WERI-Rb-1 (cell line): ENCODE measurements at regions not wholly inside any gene's neighbourhood (a gene's known extent, or its start where the extent isn't known, plus 50 kb on each side); places are given as distances from the start of the nearest gene placed in this dataset.
"Not testable (repeated sequence)": the region's sequence is repeated elsewhere in the genome, so short reads cannot be mapped to it uniquely, and the experiment has no call there.

Source experiments
- DNase-seq: peaks from one replicate; pipeline ENCODE4 v3.0.0-alpha.2; 2020
- H3K27ac ChIP-seq: fragments of 250-450 bp; sonication (Bioruptor Pico); 2 replicates; pipeline ENCODE4 v1.5.1; 2020; ENCODE audit warnings: mild to moderate bottlenecking, moderate library complexity
- H3K27me3 ChIP-seq: fragments of 250-450 bp; sonication (Bioruptor Pico); 2 replicates; pipeline ENCODE4 v1.5.1; 2021; ENCODE audit warnings: mild to moderate bottlenecking, low read depth, moderate library complexity; ENCODE audit not compliant: insufficient read depth, severe bottlenecking
- H3K36me3 ChIP-seq: fragments of 250-450 bp; sonication (Bioruptor Pico); 2 replicates; pipeline ENCODE4 v1.5.1; 2020; ENCODE audit warnings: mild to moderate bottlenecking, moderate library complexity
- H3K4me3 ChIP-seq: 2 replicates; pipeline ENCODE4 v1.5.1; 2011; ENCODE audit warnings: low read depth, mild to moderate bottlenecking, control low read depth, low read length
- H3K9me3 ChIP-seq: fragments of 250-450 bp; sonication (Bioruptor Pico); 2 replicates; pipeline ENCODE4 v1.5.1; 2021; ENCODE audit warnings: mild to moderate bottlenecking, moderate library complexity; ENCODE audit not compliant: severe bottlenecking
- CTCF ChIP-seq: IDR thresholded peaks from 2 replicates; pipeline ENCODE4 v1.5.1; 2011; ENCODE audit warnings: low read depth, mild to moderate bottlenecking, control low read depth, inconsistent platforms, low read length

- no peak overlapping the region for H3K4me3 ChIP-seq
- H3K27ac ChIP-seq: no peak overlapping the region
- no peak for DNase-seq
- peaks cover 4% of the 10 kb centered on the region for H3K27me3 ChIP-seq
- no peaks in the 10 kb centered on the region for H3K36me3 ChIP-seq
- TF ChIP-seq CTCF: no peak
- no peaks in the 10 kb centered on the region for H3K9me3 ChIP-seq
These were observed 312.9 kb downstream of the ISL1 start for GRCh38 chr5:51696122-51696521.

GRCh38 chr5:51702046-51702445 lies 318.8 kb downstream of the ISL1 start:
- not testable (repeated sequence) for H3K4me3 ChIP-seq, DNase-seq, H3K27me3 ChIP-seq, H3K36me3 ChIP-seq, H3K27ac ChIP-seq, H3K9me3 ChIP-seq

- H3K27ac ChIP-seq: no peak overlapping the region
- no peaks in the 10 kb centered on the region for H3K36me3 ChIP-seq
- H3K9me3 ChIP-seq: no peaks in the 10 kb centered on the region
- H3K27me3 ChIP-seq: peaks cover 24% of the 10 kb centered on the region
- no peak for DNase-seq
- H3K4me3 ChIP-seq: no peak overlapping the region
- TF ChIP-seq CTCF: no peak
These were observed 329.0 kb downstream of the ISL1 start for GRCh38 chr5:51712201-51712600.

GRCh38 chr5:51715445-51715844 lies 332.2 kb downstream of the ISL1 start:
- H3K4me3 ChIP-seq, H3K27ac ChIP-seq, H3K36me3 ChIP-seq, DNase-seq, H3K9me3 ChIP-seq: not testable (repeated sequence)
- H3K27me3 ChIP-seq: peaks cover 29% of the 10 kb centered on the region

- Histone ChIP-seq H3K27me3 (peaks cover 15% of the 10 kb centered on the region), H3K27ac (no peak overlapping the region), H3K4me3 (no peak overlapping the region), H3K9me3 (no peaks in the 10 kb centered on the region), H3K36me3 (no peaks in the 10 kb centered on the region)
- no peak for DNase-seq
- no peak for TF ChIP-seq CTCF
These were observed 348.3 kb downstream of the ISL1 start for GRCh38 chr5:51731421-51732029.

- H3K27ac ChIP-seq: no peak overlapping the region
- no peak for TF ChIP-seq CTCF
- H3K9me3 ChIP-seq: no peaks in the 10 kb centered on the region
- no peak overlapping the region for H3K4me3 ChIP-seq
- H3K36me3 ChIP-seq: no peaks in the 10 kb centered on the region
- peaks cover 9% of the 10 kb centered on the region for H3K27me3 ChIP-seq
- DNase-seq: no peak
These were observed 349.1 kb downstream of the ISL1 start for GRCh38 chr5:51732304-51732703.

GRCh38 chr5:51734677-51735076 lies 351.4 kb downstream of the ISL1 start:
- H3K27ac ChIP-seq: no peak overlapping the region
- peaks cover 6% of the 10 kb centered on the region for H3K27me3 ChIP-seq
- H3K4me3 ChIP-seq: no peak overlapping the region
- no peak for TF ChIP-seq CTCF
- DNase-seq: no peak
- peaks cover 4% of the 10 kb centered on the region for H3K9me3 ChIP-seq
- no peaks in the 10 kb centered on the region for H3K36me3 ChIP-seq
